ENCODE measurements at regions not wholly inside any gene's neighbourhood (a gene's known extent, or its start where the extent isn't known, plus 50 kb on each side); places are given as distances from the start of the nearest gene placed in this dataset.

DNA sequence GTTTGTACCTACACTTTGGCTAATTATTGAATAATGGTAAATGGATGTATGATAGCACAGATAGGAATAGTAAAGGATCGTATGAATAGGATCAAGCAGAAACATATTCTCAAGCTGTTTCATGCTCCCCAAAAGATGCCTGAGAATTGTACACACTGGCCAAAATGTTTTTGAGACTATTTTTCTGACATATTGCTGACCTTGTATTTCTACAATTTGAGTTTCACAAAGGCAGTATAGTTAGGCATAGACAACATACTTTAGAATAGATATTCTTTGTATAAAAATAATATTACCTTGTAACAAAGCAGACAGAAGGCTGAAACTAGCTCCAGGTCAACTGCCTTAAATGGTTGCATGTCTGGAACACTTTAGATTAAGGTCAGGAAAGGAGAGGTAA lies 598.4 kb downstream of the COL12A1 start:
- TF ChIP-seq, protein P1, sequence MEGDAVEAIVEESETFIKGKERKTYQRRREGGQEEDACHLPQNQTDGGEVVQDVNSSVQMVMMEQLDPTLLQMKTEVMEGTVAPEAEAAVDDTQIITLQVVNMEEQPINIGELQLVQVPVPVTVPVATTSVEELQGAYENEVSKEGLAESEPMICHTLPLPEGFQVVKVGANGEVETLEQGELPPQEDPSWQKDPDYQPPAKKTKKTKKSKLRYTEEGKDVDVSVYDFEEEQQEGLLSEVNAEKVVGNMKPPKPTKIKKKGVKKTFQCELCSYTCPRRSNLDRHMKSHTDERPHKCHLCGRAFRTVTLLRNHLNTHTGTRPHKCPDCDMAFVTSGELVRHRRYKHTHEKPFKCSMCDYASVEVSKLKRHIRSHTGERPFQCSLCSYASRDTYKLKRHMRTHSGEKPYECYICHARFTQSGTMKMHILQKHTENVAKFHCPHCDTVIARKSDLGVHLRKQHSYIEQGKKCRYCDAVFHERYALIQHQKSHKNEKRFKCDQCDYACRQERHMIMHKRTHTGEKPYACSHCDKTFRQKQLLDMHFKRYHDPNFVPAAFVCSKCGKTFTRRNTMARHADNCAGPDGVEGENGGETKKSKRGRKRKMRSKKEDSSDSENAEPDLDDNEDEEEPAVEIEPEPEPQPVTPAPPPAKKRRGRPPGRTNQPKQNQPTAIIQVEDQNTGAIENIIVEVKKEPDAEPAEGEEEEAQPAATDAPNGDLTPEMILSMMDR (conservative IDR thresholded peaks at IDR 0.05): no peak
- no peak for TF ChIP-seq ZFX (IDR thresholded peaks at IDR 0.05)
